Tibial nerve (tissue), 4 donors: ENCODE measurements at regions not wholly inside any gene's neighbourhood (a gene's known extent, or its start where the extent isn't known, plus 50 kb on each side); places are given as distances from the start of the nearest gene placed in this dataset.

Experiments
- CTCF ChIP-seq, 5 experiments: fragments of 200-600 bp in 3 of 5; fragments of 450-650 bp in 2 of 5; sonication (generic) in 3 of 5; IDR thresholded peaks; one replicate each; pipeline ENCODE4 v1.5.1; 2016 to 2019; ENCODE audit warnings: antibody characterized with exemption in 5 of 5, mild to moderate bottlenecking in 3 of 5, moderate library complexity in 2 of 5
- EP300 ChIP-seq, 2 donors: sonication (generic); formaldehyde crosslinking; IDR thresholded peaks; one replicate each; pipeline ENCODE4 v1.6.1; 2017; ENCODE audit warnings: antibody characterized with exemption in 2 of 2, mild to moderate bottlenecking in 1 of 2
- POLR2A ChIP-seq, 2 donors: fragments of 450-650 bp; IDR thresholded peaks; one replicate each; pipeline ENCODE4 v1.6.1; 2017; ENCODE audit warnings: antibody characterized with exemption in 2 of 2, mild to moderate bottlenecking in 2 of 2, moderate library complexity in 2 of 2

GRCh38 chr10:53699684-53700083 is 927.1 kb upstream of the MBL2 start:
- TF ChIP-seq EP300 (IDR thresholded peaks at IDR 0.05) (no peak), POLR2A (IDR thresholded peaks at IDR 0.05) (no peak), CTCF (IDR thresholded peaks at IDR 0.05) (no peak)
